SK-N-MC (cell line): ENCODE measurements at regions not wholly inside any gene's neighbourhood (a gene's known extent, or its start where the extent isn't known, plus 50 kb on each side); places are given as distances from the start of the nearest gene placed in this dataset.

Source experiments
- EZH2 ChIP-seq: fragments of 200-600 bp; sonication (generic); IDR thresholded peaks from one replicate; pipeline ENCODE4 v1.6.1; 2017; ENCODE audit warnings: antibody characterized with exemption
- FOXP2 ChIP-seq: optimal IDR thresholded peaks from 2 replicates; pipeline ENCODE3; 2011; ENCODE audit warnings: mild to moderate bottlenecking, moderate library complexity; ENCODE audit not compliant: insufficient read depth; ENCODE audit errors: extremely low read length, control extremely low read depth
- POLR2AphosphoS5 ChIP-seq: IDR thresholded peaks from 2 replicates; pipeline ENCODE4 v1.6.1; 2012; ENCODE audit warnings: mild to moderate bottlenecking, low read depth, low read length, borderline replicate concordance

DNA sequence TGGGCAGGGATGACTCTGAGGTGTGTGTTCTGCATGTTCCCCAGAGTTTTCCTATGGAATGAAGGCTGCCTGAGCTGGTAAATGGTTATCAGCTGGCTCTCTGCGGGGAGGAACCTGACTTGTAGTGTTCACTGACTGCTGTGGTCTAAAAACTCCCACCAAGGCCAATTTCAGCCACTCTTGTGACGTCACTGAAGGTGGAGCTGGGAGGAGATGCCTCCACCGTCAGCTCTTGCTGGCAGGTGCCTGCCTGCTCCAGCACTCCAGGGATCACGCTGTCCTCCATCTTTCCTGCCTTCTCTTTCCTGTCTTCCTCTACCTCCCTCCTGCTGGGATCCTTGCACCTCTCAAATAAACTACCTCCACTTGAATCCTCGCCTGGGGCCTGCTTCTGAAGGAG is 209.5 kb upstream of the HS6ST1 start:
- no peak for TF ChIP-seq POLR2AphosphoS5
- no peak for TF ChIP-seq EZH2
- no peak for TF ChIP-seq FOXP2
